CD14-positive monocyte (primary cell): ENCODE measurements at regions not wholly inside any gene's neighbourhood (a gene's known extent, or its start where the extent isn't known, plus 50 kb on each side); places are given as distances from the start of the nearest gene placed in this dataset.

Experiments
- DNase-seq, 3 donors: peaks; one replicate each; pipeline ENCODE4 v3.0.0-alpha.2; 2011 to 2022
- H2AFZ ChIP-seq: 2 replicates; pipeline ENCODE4 v1.6.0; 2012; ENCODE audit warnings: mild to moderate bottlenecking, low read depth, low read length, inconsistent platforms; ENCODE audit not compliant: insufficient read depth, poor library complexity, severe bottlenecking
- H3K27ac ChIP-seq, 2 donors: 1 replicate in 1 of 2; 2 replicates in 1 of 2; pipeline ENCODE4 v1.5.1; 2012 to 2013; ENCODE audit warnings: low read length in 2 of 2, control low read depth in 1 of 2, inconsistent platforms in 1 of 2, low read depth in 1 of 2, mild to moderate bottlenecking in 1 of 2
- H3K27me3 ChIP-seq, 2 donors: one replicate each; pipeline versions ENCODE4 v1.6.0 to v1.6.1; 2011 to 2013; ENCODE audit warnings: low read length in 2 of 2; ENCODE audit not compliant: control insufficient read depth in 2 of 2, insufficient read depth in 2 of 2
- H3K36me3 ChIP-seq, 2 donors: replicated peaks in 1 of 2; 1 replicate in 1 of 2; 2 replicates in 1 of 2; pipeline versions ENCODE4 v1.5.1 to v1.6.1; 2012 to 2013; ENCODE audit warnings: low read length in 2 of 2, control low read depth in 1 of 2, inconsistent platforms in 1 of 2, mild to moderate bottlenecking in 1 of 2; ENCODE audit not compliant: insufficient read depth in 2 of 2, control insufficient read depth in 1 of 2
- H3K4me1 ChIP-seq, 2 donors: 1 replicate in 1 of 2; 2 replicates in 1 of 2; pipeline versions ENCODE4 v1.5.1 to v1.6.1; 2012 to 2013; ENCODE audit warnings: low read length in 2 of 2, control low read depth in 1 of 2, inconsistent platforms in 1 of 2, mild to moderate bottlenecking in 1 of 2, moderate library complexity in 1 of 2; ENCODE audit not compliant: insufficient read depth in 2 of 2, control insufficient read depth in 1 of 2
- H3K4me2 ChIP-seq: replicated peaks from 2 replicates; pipeline ENCODE3; 2012; ENCODE audit warnings: low read length, moderate library complexity, mild to moderate bottlenecking; ENCODE audit not compliant: poor library complexity, severe bottlenecking; ENCODE audit errors: extremely low read depth
- H3K4me3 ChIP-seq, 3 experiments: fragments of 200-600 bp in 1 of 3; sonication (generic) in 1 of 3; replicated peaks in 1 of 3; 1 replicate in 2 of 3; 2 replicates in 1 of 3; pipeline ENCODE4 v1.5.1; 2011 to 2013; ENCODE audit warnings: low read length in 3 of 3, mild to moderate bottlenecking in 3 of 3, control low read depth in 2 of 3, low read depth in 2 of 3, inconsistent platforms in 1 of 3, moderate library complexity in 1 of 3
- H3K79me2 ChIP-seq: 2 replicates; pipeline ENCODE4 v1.6.0; 2012; ENCODE audit warnings: mild to moderate bottlenecking, control low read depth, inconsistent platforms, low read length, moderate library complexity; ENCODE audit not compliant: insufficient read depth
- H3K9ac ChIP-seq: 2 replicates; pipeline ENCODE4 v1.6.0; 2017; ENCODE audit warnings: low read length, mild to moderate bottlenecking; ENCODE audit not compliant: insufficient read depth, poor library complexity, severe bottlenecking
- H3K9me3 ChIP-seq, 2 donors: replicated peaks in 1 of 2; 1 replicate in 1 of 2; 2 replicates in 1 of 2; pipeline versions ENCODE4 v1.5.1 to v1.6.1; 2012 to 2013; ENCODE audit warnings: low read length in 2 of 2, control low read depth in 1 of 2; ENCODE audit not compliant: control insufficient read depth in 1 of 2, insufficient read depth in 1 of 2
- H4K20me1 ChIP-seq: 2 replicates; pipeline ENCODE4 v1.6.0; 2012; ENCODE audit warnings: mild to moderate bottlenecking, low read length, control low read depth, moderate library complexity; ENCODE audit not compliant: insufficient read depth
- H3K27ac Mint-ChIP-seq, 7 donors: one replicate each; pipeline ENCODE4 v1.8.0; 2020; ENCODE audit warnings: mild to moderate bottlenecking in 7 of 7, mixed read lengths in 7 of 7, moderate library complexity in 6 of 7, inconsistent platforms in 2 of 7
- H3K27me3 Mint-ChIP-seq, 3 donors: one replicate each; pipeline ENCODE4 v1.8.0; 2021 to 2022; ENCODE audit warnings: low read depth in 3 of 3, mild to moderate bottlenecking in 3 of 3, mixed read lengths in 3 of 3, moderate library complexity in 3 of 3, inconsistent platforms in 1 of 3
- H3K36me3 Mint-ChIP-seq, 2 donors: one replicate each; pipeline ENCODE4 v1.8.0; 2020; ENCODE audit warnings: mixed read lengths in 2 of 2, inconsistent platforms in 1 of 2, mild to moderate bottlenecking in 1 of 2
- H3K4me1 Mint-ChIP-seq: one replicate; pipeline ENCODE4 v1.8.0; 2020; ENCODE audit warnings: mild to moderate bottlenecking, mixed read lengths
- H3K4me3 Mint-ChIP-seq, 2 donors: one replicate each; pipeline ENCODE4 v1.8.0; 2020; ENCODE audit warnings: mild to moderate bottlenecking in 2 of 2, mixed read lengths in 2 of 2, moderate library complexity in 1 of 2
- H3K9me3 Mint-ChIP-seq, 7 donors: one replicate each; pipeline ENCODE4 v1.8.0; 2020 to 2022; ENCODE audit warnings: mixed read lengths in 7 of 7, mild to moderate bottlenecking in 6 of 7, moderate library complexity in 6 of 7, inconsistent platforms in 2 of 7
- WGBS: methylation state at CpG from one replicate; pipeline ENCODE4 v1.1.5; 2013; ENCODE audit warnings: missing lambda C conversion rate; ENCODE audit not compliant: insufficient coverage; 5-methylcytosine and 5-hydroxymethylcytosine counted together
- intact Hi-C, 2 donors: fragments of 100-400 bp; cut with micrococcal nuclease; formaldehyde crosslinking; loops; one replicate each; pipeline versions ENCODE4 v1.15.0 to v1.15.1; 2023
- TF ChIP-seq, protein P1 (sequence below): fragments of 200-600 bp; IDR thresholded peaks from one replicate; pipeline ENCODE4 v1.8.0; 2022; ENCODE audit warnings: antibody characterized with exemption, mild to moderate bottlenecking

DNA sequence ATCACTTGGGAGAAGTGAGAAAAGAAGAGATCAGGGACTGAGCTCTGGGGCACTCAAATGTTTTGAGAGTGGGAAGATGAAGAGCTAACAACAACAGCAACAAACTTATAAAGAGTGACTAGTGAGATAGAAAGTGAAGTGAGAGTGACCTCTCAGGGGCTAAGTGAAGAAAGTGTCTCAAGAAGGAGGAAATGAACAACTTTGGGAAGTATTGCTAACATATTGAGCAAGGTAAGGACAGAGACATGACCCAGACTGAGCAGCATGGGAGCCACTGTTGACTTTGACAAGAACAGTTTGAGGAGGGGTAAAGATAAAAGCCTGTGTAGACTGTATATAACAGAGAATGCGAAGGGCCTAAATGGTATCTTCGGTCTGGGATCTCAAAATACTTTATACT lies 155.1 kb upstream of the BTG1 start:
- peak; percentile 74 to 88 (median 80) for DNase-seq
- Histone ChIP-seq H3K27ac (peak overlapping the region; percentile 6 to 91), H3K9ac (no peak overlapping the region)

DNA sequence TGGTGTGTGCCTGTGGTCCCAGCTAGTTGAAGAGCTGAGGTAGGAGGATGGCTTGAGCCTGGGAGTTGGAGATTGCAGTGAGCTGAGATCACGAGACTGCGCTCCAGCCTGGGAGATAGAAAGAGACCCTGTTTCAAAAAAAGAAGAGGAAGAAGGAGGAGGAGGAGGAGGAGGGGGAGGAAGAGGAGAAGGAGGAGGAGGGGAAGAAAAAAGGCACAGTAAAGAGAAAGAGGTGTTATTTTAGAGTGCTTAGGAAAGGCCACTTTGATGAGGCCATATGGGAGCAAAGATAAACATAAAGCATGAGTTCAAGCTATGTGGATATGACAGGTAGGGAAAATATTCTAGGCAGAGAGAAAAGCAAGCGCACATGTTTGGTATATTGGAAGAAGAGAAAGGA lies 154.1 kb upstream of the BTG1 start:
- Histone ChIP-seq H3K36me3 (no peaks in the 10 kb centered on the region), H3K4me2 (peak overlapping the region; percentile 6), H3K9ac (no peak overlapping the region), H4K20me1 (no peaks in the 10 kb centered on the region), H3K79me2 (no peaks in the 10 kb centered on the region), H3K4me3 (peak overlapping the region in 1 of 3 experiments; percentile 24), H2AFZ (no peak overlapping the region), H3K4me1 (peaks cover 50 to 54% of the 10 kb centered on the region in 2 donors), H3K27ac (peak overlapping the region; percentile 32 to 91), H3K9me3 (no peaks in the 10 kb centered on the region), H3K27me3 (no peaks in the 10 kb centered on the region)
- H3K27me3 Mint-ChIP-seq: no peaks in the 10 kb centered on the region
- peaks cover 8% of the 10 kb centered on the region for H3K4me1 Mint-ChIP-seq
- H3K9me3 Mint-ChIP-seq: no peaks in the 10 kb centered on the region
- no peak overlapping the region for H3K27ac Mint-ChIP-seq
- H3K4me3 Mint-ChIP-seq: no peak overlapping the region
- intact Hi-C loops: loop anchor here in 1 of 2 donors (2.0 kb wide), 1 partner anchor 153 kb away; no protein-coding TSS in a partner anchor
- no peak for DNase-seq
- whole genome bisulfite sequencing: 55% methylated on average over 3 of the region's 3 CpGs
- no peaks in the 10 kb centered on the region for H3K36me3 Mint-ChIP-seq
- TF ChIP-seq, protein P1, sequence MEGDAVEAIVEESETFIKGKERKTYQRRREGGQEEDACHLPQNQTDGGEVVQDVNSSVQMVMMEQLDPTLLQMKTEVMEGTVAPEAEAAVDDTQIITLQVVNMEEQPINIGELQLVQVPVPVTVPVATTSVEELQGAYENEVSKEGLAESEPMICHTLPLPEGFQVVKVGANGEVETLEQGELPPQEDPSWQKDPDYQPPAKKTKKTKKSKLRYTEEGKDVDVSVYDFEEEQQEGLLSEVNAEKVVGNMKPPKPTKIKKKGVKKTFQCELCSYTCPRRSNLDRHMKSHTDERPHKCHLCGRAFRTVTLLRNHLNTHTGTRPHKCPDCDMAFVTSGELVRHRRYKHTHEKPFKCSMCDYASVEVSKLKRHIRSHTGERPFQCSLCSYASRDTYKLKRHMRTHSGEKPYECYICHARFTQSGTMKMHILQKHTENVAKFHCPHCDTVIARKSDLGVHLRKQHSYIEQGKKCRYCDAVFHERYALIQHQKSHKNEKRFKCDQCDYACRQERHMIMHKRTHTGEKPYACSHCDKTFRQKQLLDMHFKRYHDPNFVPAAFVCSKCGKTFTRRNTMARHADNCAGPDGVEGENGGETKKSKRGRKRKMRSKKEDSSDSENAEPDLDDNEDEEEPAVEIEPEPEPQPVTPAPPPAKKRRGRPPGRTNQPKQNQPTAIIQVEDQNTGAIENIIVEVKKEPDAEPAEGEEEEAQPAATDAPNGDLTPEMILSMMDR: no peak

More for the DNA sequence above, 155.1 kb upstream of the BTG1 start:
- Histone ChIP-seq H3K4me2 (peak overlapping the region; percentile 33), H3K9me3 (no peaks in the 10 kb centered on the region), H3K36me3 (no peaks in the 10 kb centered on the region), H3K4me1 (peaks cover 50 to 54% of the 10 kb centered on the region in 2 donors), H2AFZ (no peak overlapping the region), H3K27me3 (no peaks in the 10 kb centered on the region), H4K20me1 (no peaks in the 10 kb centered on the region), H3K4me3 (peak overlapping the region in 1 of 3 experiments; percentile 24), H3K79me2 (no peaks in the 10 kb centered on the region)
- intact Hi-C loops: loop anchor here in 1 of 2 donors (2.0 kb wide), 1 partner anchor 154 kb away; no protein-coding TSS in a partner anchor
- TF ChIP-seq, protein P1: no peak
- H3K36me3 Mint-ChIP-seq: no peaks in the 10 kb centered on the region
- H3K4me3 Mint-ChIP-seq: no peak overlapping the region
- H3K27me3 Mint-ChIP-seq: peaks cover 0 to 2% (median 0%) of the 10 kb centered on the region in 3 donors
- no peaks in the 10 kb centered on the region for H3K9me3 Mint-ChIP-seq
- H3K27ac Mint-ChIP-seq: no peak overlapping the region
- H3K4me1 Mint-ChIP-seq: peaks cover 6% of the 10 kb centered on the region
- no CpG with 5 or more reads among the region's 2 CpGs for WGBS
